Upper lobe of left lung (tissue), 4 donors: ENCODE measurements at regions not wholly inside any gene's neighbourhood (a gene's known extent, or its start where the extent isn't known, plus 50 kb on each side); places are given as distances from the start of the nearest gene placed in this dataset.

Experiments
- POLR2A ChIP-seq, 4 donors: fragments of 450-650 bp; IDR thresholded peaks; one replicate each; pipeline ENCODE4 v1.5.1; 2016 to 2017; ENCODE audit warnings: antibody characterized with exemption in 4 of 4, mild to moderate bottlenecking in 2 of 4
- TF ChIP-seq, protein P1 (sequence below), 6 experiments: fragments of 450-650 bp in 4 of 6; fragments of 200-600 bp in 2 of 6; sonication (generic) in 2 of 6; IDR thresholded peaks; one replicate each; pipeline ENCODE4 v1.5.1; 2016 to 2019; ENCODE audit warnings: antibody characterized with exemption in 6 of 6

DNA sequence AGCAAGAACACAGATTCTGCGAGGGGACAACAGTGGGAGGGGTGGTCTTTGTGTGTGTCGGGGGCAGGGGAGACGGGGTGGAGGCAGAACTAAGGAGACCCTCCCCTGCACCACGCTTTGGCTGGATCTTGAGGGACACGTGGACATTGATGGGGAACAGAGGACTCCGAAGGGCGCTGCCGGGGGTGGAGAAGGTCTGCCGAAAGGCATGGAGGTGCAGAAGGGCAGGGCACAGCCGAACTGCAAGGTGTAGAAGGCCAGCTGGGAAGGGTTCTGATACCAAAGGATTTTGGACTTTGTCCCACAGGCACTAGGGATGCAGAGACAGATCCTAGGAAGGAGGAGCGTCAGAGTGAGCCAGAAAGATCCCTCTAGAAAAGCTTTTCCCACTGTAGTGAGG, 107.7 kb upstream of the SYT13 start:
- no peak for TF ChIP-seq POLR2A (IDR thresholded peaks at IDR 0.05)
- TF ChIP-seq, protein P1, sequence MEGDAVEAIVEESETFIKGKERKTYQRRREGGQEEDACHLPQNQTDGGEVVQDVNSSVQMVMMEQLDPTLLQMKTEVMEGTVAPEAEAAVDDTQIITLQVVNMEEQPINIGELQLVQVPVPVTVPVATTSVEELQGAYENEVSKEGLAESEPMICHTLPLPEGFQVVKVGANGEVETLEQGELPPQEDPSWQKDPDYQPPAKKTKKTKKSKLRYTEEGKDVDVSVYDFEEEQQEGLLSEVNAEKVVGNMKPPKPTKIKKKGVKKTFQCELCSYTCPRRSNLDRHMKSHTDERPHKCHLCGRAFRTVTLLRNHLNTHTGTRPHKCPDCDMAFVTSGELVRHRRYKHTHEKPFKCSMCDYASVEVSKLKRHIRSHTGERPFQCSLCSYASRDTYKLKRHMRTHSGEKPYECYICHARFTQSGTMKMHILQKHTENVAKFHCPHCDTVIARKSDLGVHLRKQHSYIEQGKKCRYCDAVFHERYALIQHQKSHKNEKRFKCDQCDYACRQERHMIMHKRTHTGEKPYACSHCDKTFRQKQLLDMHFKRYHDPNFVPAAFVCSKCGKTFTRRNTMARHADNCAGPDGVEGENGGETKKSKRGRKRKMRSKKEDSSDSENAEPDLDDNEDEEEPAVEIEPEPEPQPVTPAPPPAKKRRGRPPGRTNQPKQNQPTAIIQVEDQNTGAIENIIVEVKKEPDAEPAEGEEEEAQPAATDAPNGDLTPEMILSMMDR (IDR thresholded peaks at IDR 0.05) = no peak
